ENCODE measurements at regions not wholly inside any gene's neighbourhood (a gene's known extent, or its start where the extent isn't known, plus 50 kb on each side); places are given as distances from the start of the nearest gene placed in this dataset.
"Not testable (repeated sequence)": the region's sequence is repeated elsewhere in the genome, so short reads cannot be mapped to it uniquely, and the experiment has no call there.

- DNase-seq; H3K4me1 Mint-ChIP-seq; CTCF ChIA-PET; H3K27ac Mint-ChIP-seq; H3K27me3 Mint-ChIP-seq; POLR2A ChIA-PET; H3K4me3 Mint-ChIP-seq; H3K36me3 Mint-ChIP-seq (ENCODE audit: low read depth): not testable (repeated sequence)
- peaks cover 13% of the 10 kb centered on the region for H3K9me3 Mint-ChIP-seq
These were observed 915.2 kb downstream of the BRD1 start for GRCh38 chr22:48912356-48913066.

- H3K36me3 Mint-ChIP-seq (ENCODE audit: low read depth); H3K9me3 Mint-ChIP-seq; CTCF ChIA-PET; POLR2A ChIA-PET; H3K27me3 Mint-ChIP-seq; H3K4me1 Mint-ChIP-seq; H3K4me3 Mint-ChIP-seq; DNase-seq; H3K27ac Mint-ChIP-seq: not testable (repeated sequence)
These were observed 916.0 kb downstream of the BRD1 start for GRCh38 chr22:48911647-48912046.

- H3K9me3 Mint-ChIP-seq; H3K27me3 Mint-ChIP-seq; DNase-seq; H3K4me3 Mint-ChIP-seq; H3K36me3 Mint-ChIP-seq (ENCODE audit: low read depth); CTCF ChIA-PET; POLR2A ChIA-PET; H3K4me1 Mint-ChIP-seq; H3K27ac Mint-ChIP-seq: not testable (repeated sequence)
These were observed 916.6 kb downstream of the BRD1 start for GRCh38 chr22:48911067-48911466.

- ChIA-PET POLR2A (no interaction called here), CTCF (no interaction called here)
- peaks cover 3% of the 10 kb centered on the region for H3K9me3 Mint-ChIP-seq
- no peak overlapping the region for H3K27ac Mint-ChIP-seq
- no peaks in the 10 kb centered on the region for H3K36me3 Mint-ChIP-seq (ENCODE audit: low read depth)
- no peak overlapping the region for H3K4me3 Mint-ChIP-seq
- no peak for DNase-seq
- H3K27me3 Mint-ChIP-seq: peaks cover 2% of the 10 kb centered on the region
- peaks cover 3% of the 10 kb centered on the region for H3K4me1 Mint-ChIP-seq
These were observed 919.1 kb downstream of the BRD1 start for GRCh38 chr22:48908547-48908946.

- CTCF ChIA-PET: no interaction called here
- DNase-seq: no peak
- Mint-ChIP-seq H3K27ac (no peak overlapping the region), H3K9me3 (no peaks in the 10 kb centered on the region), H3K27me3 (peaks cover 2% of the 10 kb centered on the region), H3K4me1 (no peaks in the 10 kb centered on the region), H3K36me3 (ENCODE audit: low read depth) (no peaks in the 10 kb centered on the region), H3K4me3 (no peak overlapping the region)
- POLR2A ChIA-PET: no interaction called here
These were observed 920.1 kb downstream of the BRD1 start for GRCh38 chr22:48907591-48907990.

- Mint-ChIP-seq H3K4me1 (no peaks in the 10 kb centered on the region), H3K27me3 (peaks cover 2% of the 10 kb centered on the region), H3K4me3 (no peak overlapping the region), H3K27ac (no peak overlapping the region), H3K36me3 (ENCODE audit: low read depth) (no peaks in the 10 kb centered on the region), H3K9me3 (no peaks in the 10 kb centered on the region)
- no peak for DNase-seq
- ChIA-PET POLR2A (no interaction called here), CTCF (no interaction called here)
These were observed 921.3 kb downstream of the BRD1 start for GRCh38 chr22:48906216-48906835.

GRCh38 chr22:48905206-48905975 is 922.3 kb downstream of the BRD1 start:
- DNase-seq: no peak
- ChIA-PET CTCF (no interaction called here), POLR2A (no interaction called here)
- Mint-ChIP-seq H3K27me3 (peaks cover 2% of the 10 kb centered on the region), H3K36me3 (ENCODE audit: low read depth) (no peaks in the 10 kb centered on the region), H3K4me3 (no peak overlapping the region), H3K4me1 (no peaks in the 10 kb centered on the region), H3K9me3 (no peaks in the 10 kb centered on the region), H3K27ac (no peak overlapping the region)

GRCh38 chr22:48902983-48903650 is 924.6 kb downstream of the BRD1 start:
- Mint-ChIP-seq H3K27me3 (no peaks in the 10 kb centered on the region), H3K4me3 (no peak overlapping the region), H3K4me1 (no peaks in the 10 kb centered on the region), H3K36me3 (ENCODE audit: low read depth) (no peaks in the 10 kb centered on the region), H3K27ac (no peak overlapping the region), H3K9me3 (no peaks in the 10 kb centered on the region)
- POLR2A ChIA-PET: no interaction called here
- no peak for DNase-seq
- CTCF ChIA-PET: no interaction called here

- Mint-ChIP-seq H3K9me3 (no peaks in the 10 kb centered on the region), H3K36me3 (ENCODE audit: low read depth) (no peaks in the 10 kb centered on the region), H3K4me1 (no peaks in the 10 kb centered on the region), H3K4me3 (no peak overlapping the region), H3K27me3 (no peaks in the 10 kb centered on the region), H3K27ac (no peak overlapping the region)
- ChIA-PET CTCF (no interaction called here), POLR2A (no interaction called here)
- no peak for DNase-seq
These were observed 925.4 kb downstream of the BRD1 start for GRCh38 chr22:48902001-48902869.

GRCh38 chr22:48901324-48901723 is 926.3 kb downstream of the BRD1 start:
- CTCF ChIA-PET: interaction anchor here (0.9 kb wide), 1 partner anchor 9 kb away, joined by 3 read pairs; no protein-coding TSS in a partner anchor
- no peak for DNase-seq
- H3K36me3 Mint-ChIP-seq (ENCODE audit: low read depth): no peaks in the 10 kb centered on the region
- H3K9me3 Mint-ChIP-seq: no peaks in the 10 kb centered on the region
- H3K27ac Mint-ChIP-seq: no peak overlapping the region
- H3K4me3 Mint-ChIP-seq: no peak overlapping the region
- no peaks in the 10 kb centered on the region for H3K27me3 Mint-ChIP-seq
- no peaks in the 10 kb centered on the region for H3K4me1 Mint-ChIP-seq
- POLR2A ChIA-PET: no interaction called here

GRCh38 chr22:48900626-48901025 is 927.0 kb downstream of the BRD1 start:
- ChIA-PET POLR2A (no interaction called here), CTCF (interaction anchor here (0.9 kb wide), 1 partner anchor 9 kb away, joined by 3 read pairs; no protein-coding TSS in a partner anchor)
- H3K4me3 Mint-ChIP-seq: no peak overlapping the region
- no peak for DNase-seq
- no peaks in the 10 kb centered on the region for H3K4me1 Mint-ChIP-seq
- H3K27ac Mint-ChIP-seq: no peak overlapping the region
- no peaks in the 10 kb centered on the region for H3K9me3 Mint-ChIP-seq
- no peaks in the 10 kb centered on the region for H3K36me3 Mint-ChIP-seq (ENCODE audit: low read depth)
- H3K27me3 Mint-ChIP-seq: no peaks in the 10 kb centered on the region

GRCh38 chr22:48900327-48900597 is 927.4 kb downstream of the BRD1 start:
- Mint-ChIP-seq H3K9me3 (no peaks in the 10 kb centered on the region), H3K27ac (no peak overlapping the region), H3K4me1 (no peaks in the 10 kb centered on the region), H3K36me3 (ENCODE audit: low read depth) (no peaks in the 10 kb centered on the region), H3K4me3 (no peak overlapping the region), H3K27me3 (no peaks in the 10 kb centered on the region)
- no peak for DNase-seq
- ChIA-PET CTCF (interaction anchor here (0.9 kb wide), 1 partner anchor 8 kb away, joined by 3 read pairs; no protein-coding TSS in a partner anchor), POLR2A (no interaction called here)

Measured in activated CD4-positive, alpha-beta T cell treated with anti-CD3 and anti-CD28 coated beads, Interleukin-2, amount 10 ng/mL, durations not matched to agents 7 days and 5 days (primary cell).